Umbilical cord (tissue), 1 donor: ENCODE measurements at regions not wholly inside any gene's neighbourhood (a gene's known extent, or its start where the extent isn't known, plus 50 kb on each side); places are given as distances from the start of the nearest gene placed in this dataset.

Experiments
- DNase-seq: peaks from one replicate; pipeline ENCODE4 v3.0.0-alpha.2; 2015; ENCODE audit warnings: low spot score

GRCh38 chr15:72966641-72967040 is 85.6 kb upstream of the NEO1 start:
- no peak for DNase-seq

- DNase-seq: no peak
Measured at GRCh38 chr15:72965671-72966070, 86.6 kb upstream of the NEO1 start.

- DNase-seq: no peak
Measured at GRCh38 chr15:72964542-72964941, 87.7 kb upstream of the NEO1 start.

- no peak for DNase-seq
Measured at GRCh38 chr15:72964135-72964534, 88.1 kb upstream of the NEO1 start.

GRCh38 chr15:72962054-72962702 is 90.1 kb upstream of the NEO1 start:
- no peak for DNase-seq

- peak; percentile 15 for DNase-seq
Measured at GRCh38 chr15:72961346-72961745, 90.9 kb upstream of the NEO1 start.

- DNase-seq: no peak
Measured at GRCh38 chr15:72958634-72959033, 93.6 kb upstream of the NEO1 start.

- DNase-seq: no peak
Measured at GRCh38 chr15:72953306-72953705, 99.0 kb upstream of the NEO1 start.

GRCh38 chr15:72952151-72952550 is 100.1 kb upstream of the NEO1 start:
- DNase-seq: no peak

GRCh38 chr15:72948662-72949061 is 103.6 kb upstream of the NEO1 start:
- no peak for DNase-seq

GRCh38 chr15:72947709-72948108 is 104.6 kb upstream of the NEO1 start:
- DNase-seq: no peak

- peak; percentile 38 for DNase-seq
Measured at GRCh38 chr15:72944565-72944964, 107.7 kb upstream of the NEO1 start.

GRCh38 chr15:72940229-72940622 is 112.0 kb upstream of the NEO1 start:
- DNase-seq: no peak

- DNase-seq: no peak
Measured at GRCh38 chr15:72939514-72940228, 112.6 kb upstream of the NEO1 start.

GRCh38 chr15:72936691-72937679 is 115.3 kb upstream of the NEO1 start:
- no peak for DNase-seq

GRCh38 chr15:72936237-72936636 is 116.0 kb upstream of the NEO1 start:
- DNase-seq: no peak

- DNase-seq: no peak
Measured at GRCh38 chr15:72935521-72935920, 116.7 kb upstream of the NEO1 start.

- no peak for DNase-seq
Measured at GRCh38 chr15:72934921-72935320, 117.3 kb upstream of the NEO1 start.

- peak; percentile 18 for DNase-seq
Measured at GRCh38 chr15:72933976-72934375, 118.3 kb upstream of the NEO1 start.

GRCh38 chr15:72932472-72932871 is 119.8 kb upstream of the NEO1 start:
- DNase-seq: no peak

- no peak for DNase-seq
Measured at GRCh38 chr15:72927451-72927850, 124.8 kb upstream of the NEO1 start.

GRCh38 chr15:72925661-72926060 is 126.6 kb upstream of the NEO1 start:
- peak; percentile 16 for DNase-seq
